NCI-H526 (cell line): ENCODE measurements at regions not wholly inside any gene's neighbourhood (a gene's known extent, or its start where the extent isn't known, plus 50 kb on each side); places are given as distances from the start of the nearest gene placed in this dataset.
A peak's percentile ranks its signal among the peaks of the same experiment; 100 is the strongest.
"Not testable (repeated sequence)": the region's sequence is repeated elsewhere in the genome, so short reads cannot be mapped to it uniquely, and the experiment has no call there.

Experiments used
- DNase-seq, 2 experiments: peaks; one replicate each; lab custom pipeline; 2025; lab: John Stamatoyannopoulos, UW

GRCh38 chr17:71635187-71635586, 485.6 kb upstream of the SOX9 start:
- DNase-seq = no peak

- DNase-seq = no peak
These were observed 484.2 kb upstream of the SOX9 start for GRCh38 chr17:71636644-71637043.

- DNase-seq = no peak
These were observed 482.2 kb upstream of the SOX9 start for GRCh38 chr17:71638668-71639067.

GRCh38 chr17:71639865-71640264, 481.0 kb upstream of the SOX9 start:
- DNase-seq = no peak

GRCh38 chr17:71646890-71647289, 473.9 kb upstream of the SOX9 start:
- DNase-seq = not testable (repeated sequence)

- not testable (repeated sequence) for DNase-seq
These were observed 472.5 kb upstream of the SOX9 start for GRCh38 chr17:71648342-71648741.

GRCh38 chr17:71649941-71650350, 470.9 kb upstream of the SOX9 start:
- no peak for DNase-seq

- DNase-seq = no peak
These were observed 465.3 kb upstream of the SOX9 start for GRCh38 chr17:71655542-71655941.

- DNase-seq = peak in 1 of 2 experiments; percentile 4
These were observed 463.6 kb upstream of the SOX9 start for GRCh38 chr17:71656964-71657858.

GRCh38 chr17:71658996-71659395, 461.8 kb upstream of the SOX9 start:
- no peak for DNase-seq

GRCh38 chr17:71664861-71665260, 456.0 kb upstream of the SOX9 start:
- no peak for DNase-seq

GRCh38 chr17:71666047-71666446, 454.8 kb upstream of the SOX9 start:
- DNase-seq = no peak

- no peak for DNase-seq
These were observed 453.2 kb upstream of the SOX9 start for GRCh38 chr17:71667661-71668060.

GRCh38 chr17:71668807-71669206, 452.0 kb upstream of the SOX9 start:
- DNase-seq = no peak

- DNase-seq = no peak
These were observed 443.4 kb upstream of the SOX9 start for GRCh38 chr17:71677439-71677838.

- no peak for DNase-seq
These were observed 441.0 kb upstream of the SOX9 start for GRCh38 chr17:71679832-71680231.

- DNase-seq = peak; percentile 17 to 29
These were observed 439.2 kb upstream of the SOX9 start for GRCh38 chr17:71681427-71682173.

GRCh38 chr17:71682174-71682494, 438.7 kb upstream of the SOX9 start:
- DNase-seq = no peak

- DNase-seq = no peak
These were observed 431.0 kb upstream of the SOX9 start for GRCh38 chr17:71689782-71690181.

GRCh38 chr17:71699907-71700306, 420.9 kb upstream of the SOX9 start:
- DNase-seq = no peak

GRCh38 chr17:71703701-71704100, 417.1 kb upstream of the SOX9 start:
- DNase-seq = no peak

- DNase-seq = no peak
These were observed 411.4 kb upstream of the SOX9 start for GRCh38 chr17:71709271-71709890.

- no peak for DNase-seq
These were observed 410.9 kb upstream of the SOX9 start for GRCh38 chr17:71709946-71710345.
